LNCaP clone FGC (cell line): ENCODE measurements at regions not wholly inside any gene's neighbourhood (a gene's known extent, or its start where the extent isn't known, plus 50 kb on each side); places are given as distances from the start of the nearest gene placed in this dataset.

Source experiments
- DNase-seq: peaks from one replicate; pipeline ENCODE4 v3.0.0-alpha.2; 2011; ENCODE audit warnings: low read depth
- H3K4me3 ChIP-seq: 2 replicates; pipeline ENCODE4 v1.5.1; 2011; ENCODE audit warnings: mild to moderate bottlenecking, low read depth, low read length, control low read depth
- CTCF ChIP-seq: IDR thresholded peaks from 2 replicates; pipeline ENCODE4 v1.5.1; 2012; ENCODE audit warnings: mild to moderate bottlenecking; ENCODE audit not compliant: control insufficient read depth, insufficient read depth; ENCODE audit errors: extremely low read depth

- no peak for DNase-seq
- no peak for TF ChIP-seq CTCF
- H3K4me3 ChIP-seq = no peak overlapping the region
Observed at GRCh38 chr9:30744871-30745270, 1639.6 kb upstream of the ACO1 start.

- DNase-seq = no peak
- no peak for TF ChIP-seq CTCF
- H3K4me3 ChIP-seq = no peak overlapping the region
Observed at GRCh38 chr9:30746589-30746988, 1637.9 kb upstream of the ACO1 start.

- TF ChIP-seq CTCF = no peak
- no peak for DNase-seq
Observed at GRCh38 chr9:30757723-30758122, 1626.7 kb upstream of the ACO1 start.

GRCh38 chr9:30758726-30759446 is 1625.6 kb upstream of the ACO1 start:
- DNase-seq = no peak
- H3K4me3 ChIP-seq = no peak overlapping the region
- no peak for TF ChIP-seq CTCF

More at GRCh38 chr9:30757723-30758122, 1626.7 kb upstream of the ACO1 start:
- H3K4me3 ChIP-seq = no peak overlapping the region

- TF ChIP-seq CTCF = no peak
- H3K4me3 ChIP-seq = no peak overlapping the region
- no peak for DNase-seq
Observed at GRCh38 chr9:30765318-30765717, 1619.1 kb upstream of the ACO1 start.

GRCh38 chr9:30771163-30771708 is 1613.2 kb upstream of the ACO1 start:
- H3K4me3 ChIP-seq = no peak overlapping the region
- no peak for TF ChIP-seq CTCF
- no peak for DNase-seq

GRCh38 chr9:30771760-30772159 is 1612.7 kb upstream of the ACO1 start:
- no peak overlapping the region for H3K4me3 ChIP-seq
- TF ChIP-seq CTCF = no peak
- no peak for DNase-seq
